ENCODE measurements at regions not wholly inside any gene's neighbourhood (a gene's known extent, or its start where the extent isn't known, plus 50 kb on each side); places are given as distances from the start of the nearest gene placed in this dataset.

DNA sequence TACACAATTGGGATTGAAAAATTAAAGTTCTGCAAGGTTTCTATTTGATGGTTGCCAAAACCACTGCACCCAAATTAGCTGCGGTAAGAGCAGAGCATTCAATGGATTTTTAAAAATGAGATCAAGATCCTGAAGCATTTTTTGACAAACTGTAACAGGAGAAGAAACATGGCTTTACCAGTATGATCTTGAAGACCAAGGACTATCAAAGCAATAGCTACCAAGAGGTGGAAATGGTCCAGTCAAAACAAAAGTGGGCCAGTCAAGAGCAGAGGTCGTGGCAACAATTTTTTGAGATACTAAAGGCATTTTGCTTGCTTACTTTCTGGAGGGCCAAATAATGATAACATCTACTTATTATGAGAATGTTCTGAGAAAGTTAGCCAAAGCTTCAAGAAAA is 186.8 kb downstream of the RDH14 start:
- TF ChIP-seq, protein P1, sequence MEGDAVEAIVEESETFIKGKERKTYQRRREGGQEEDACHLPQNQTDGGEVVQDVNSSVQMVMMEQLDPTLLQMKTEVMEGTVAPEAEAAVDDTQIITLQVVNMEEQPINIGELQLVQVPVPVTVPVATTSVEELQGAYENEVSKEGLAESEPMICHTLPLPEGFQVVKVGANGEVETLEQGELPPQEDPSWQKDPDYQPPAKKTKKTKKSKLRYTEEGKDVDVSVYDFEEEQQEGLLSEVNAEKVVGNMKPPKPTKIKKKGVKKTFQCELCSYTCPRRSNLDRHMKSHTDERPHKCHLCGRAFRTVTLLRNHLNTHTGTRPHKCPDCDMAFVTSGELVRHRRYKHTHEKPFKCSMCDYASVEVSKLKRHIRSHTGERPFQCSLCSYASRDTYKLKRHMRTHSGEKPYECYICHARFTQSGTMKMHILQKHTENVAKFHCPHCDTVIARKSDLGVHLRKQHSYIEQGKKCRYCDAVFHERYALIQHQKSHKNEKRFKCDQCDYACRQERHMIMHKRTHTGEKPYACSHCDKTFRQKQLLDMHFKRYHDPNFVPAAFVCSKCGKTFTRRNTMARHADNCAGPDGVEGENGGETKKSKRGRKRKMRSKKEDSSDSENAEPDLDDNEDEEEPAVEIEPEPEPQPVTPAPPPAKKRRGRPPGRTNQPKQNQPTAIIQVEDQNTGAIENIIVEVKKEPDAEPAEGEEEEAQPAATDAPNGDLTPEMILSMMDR (IDR thresholded peaks at IDR 0.05; ENCODE audit: low read depth, low read length) = no peak
- H3K9me3 ChIP-seq (ENCODE audit: severe bottlenecking) = no peaks in the 10 kb centered on the region
- no peak for DNase-seq
- H3K4me3 ChIP-seq (ENCODE audit: low read depth, low read length) = no peak overlapping the region
- H3K27ac ChIP-seq = no peak overlapping the region
- no peaks in the 10 kb centered on the region for H3K36me3 ChIP-seq
- no peaks in the 10 kb centered on the region for H3K27me3 ChIP-seq (ENCODE audit: insufficient read depth, low read depth, severe bottlenecking)

GRCh38 chr2:18373081-18373480 is 187.4 kb downstream of the RDH14 start:
- Histone ChIP-seq H3K27me3 (ENCODE audit: insufficient read depth, low read depth, severe bottlenecking) (no peaks in the 10 kb centered on the region), H3K4me3 (ENCODE audit: low read depth, low read length) (no peak overlapping the region), H3K36me3 (no peaks in the 10 kb centered on the region), H3K9me3 (ENCODE audit: severe bottlenecking) (no peaks in the 10 kb centered on the region), H3K27ac (no peak overlapping the region)
- TF ChIP-seq, protein P1 (IDR thresholded peaks at IDR 0.05; ENCODE audit: low read depth, low read length) = no peak
- DNase-seq = no peak

GRCh38 chr2:18372641-18373040 is 187.8 kb downstream of the RDH14 start:
- Histone ChIP-seq H3K9me3 (ENCODE audit: severe bottlenecking) (no peaks in the 10 kb centered on the region), H3K36me3 (no peaks in the 10 kb centered on the region), H3K4me3 (ENCODE audit: low read depth, low read length) (no peak overlapping the region), H3K27ac (no peak overlapping the region), H3K27me3 (ENCODE audit: insufficient read depth, low read depth, severe bottlenecking) (no peaks in the 10 kb centered on the region)
- no peak for DNase-seq
- TF ChIP-seq, protein P1 (IDR thresholded peaks at IDR 0.05; ENCODE audit: low read depth, low read length) = no peak

GRCh38 chr2:18369760-18370159 is 190.7 kb downstream of the RDH14 start:
- Histone ChIP-seq H3K27ac (no peak overlapping the region), H3K36me3 (no peaks in the 10 kb centered on the region), H3K27me3 (ENCODE audit: insufficient read depth, low read depth, severe bottlenecking) (no peaks in the 10 kb centered on the region), H3K4me3 (ENCODE audit: low read depth, low read length) (no peak overlapping the region), H3K9me3 (ENCODE audit: severe bottlenecking) (no peaks in the 10 kb centered on the region)
- TF ChIP-seq, protein P1 (IDR thresholded peaks at IDR 0.05; ENCODE audit: low read depth, low read length) = no peak
- DNase-seq = no peak

- H3K4me3 ChIP-seq (ENCODE audit: low read depth, low read length) = no peak overlapping the region
- TF ChIP-seq, protein P1 (IDR thresholded peaks at IDR 0.05; ENCODE audit: low read depth, low read length) = no peak
- no peaks in the 10 kb centered on the region for H3K27me3 ChIP-seq (ENCODE audit: insufficient read depth, low read depth, severe bottlenecking)
Measured at GRCh38 chr2:18368008-18368407, 192.4 kb downstream of the RDH14 start.

DNA sequence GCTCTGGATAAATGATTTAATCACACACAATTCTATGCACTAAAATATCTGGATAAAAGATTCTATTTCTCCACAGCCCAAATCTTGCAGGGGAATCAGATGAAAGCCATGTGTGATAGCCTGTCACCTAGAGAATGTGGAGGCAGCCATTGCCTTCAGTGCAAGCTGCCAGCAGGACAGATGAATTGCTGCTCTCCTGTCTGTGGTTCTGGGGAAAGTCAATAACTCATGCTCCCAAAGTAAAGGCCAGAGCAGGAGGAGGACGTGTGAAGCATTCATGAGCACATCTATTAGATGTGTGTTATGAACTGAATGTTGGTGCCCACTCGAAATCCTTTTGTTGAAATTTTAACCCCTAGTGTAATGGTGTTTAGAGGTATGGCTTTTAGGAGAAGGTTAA is 195.1 kb downstream of the RDH14 start:
- H3K27ac ChIP-seq = no peak overlapping the region
- TF ChIP-seq, protein P1 (IDR thresholded peaks at IDR 0.05; ENCODE audit: low read depth, low read length) = no peak
- H3K27me3 ChIP-seq (ENCODE audit: insufficient read depth, low read depth, severe bottlenecking) = no peaks in the 10 kb centered on the region
- H3K4me3 ChIP-seq (ENCODE audit: low read depth, low read length) = no peak overlapping the region
- DNase-seq = no peak
- H3K9me3 ChIP-seq (ENCODE audit: severe bottlenecking) = no peaks in the 10 kb centered on the region
- H3K36me3 ChIP-seq = no peaks in the 10 kb centered on the region

More at GRCh38 chr2:18368008-18368407, 192.4 kb downstream of the RDH14 start:
- DNase-seq = no peak
- H3K36me3 ChIP-seq = no peaks in the 10 kb centered on the region
- H3K9me3 ChIP-seq (ENCODE audit: severe bottlenecking) = no peaks in the 10 kb centered on the region
- no peak overlapping the region for H3K27ac ChIP-seq

Data from WERI-Rb-1 (cell line).